H1 (cell line): ENCODE measurements at regions not wholly inside any gene's neighbourhood (a gene's known extent, or its start where the extent isn't known, plus 50 kb on each side); places are given as distances from the start of the nearest gene placed in this dataset.

Source experiments
- CTCF ChIA-PET: fragments of 300-600 bp; sonication (Branson Sonifier 250); formaldehyde crosslinking; loops from one replicate; lab custom pipeline; 2021; ENCODE audit not compliant: partially characterized antibody; lab: Charles Lee
- POLR2A ChIA-PET: fragments of 300-600 bp; sonication (Branson Sonifier 250); formaldehyde crosslinking; loops from one replicate; lab custom pipeline; 2021; ENCODE audit warnings: inconsistent platforms; ENCODE audit not compliant: partially characterized antibody; lab: Charles Lee
- DNase-seq, 2 experiments: peaks; one replicate each; pipeline versions ENCODE4 v3.0.0 to v3.0.0-alpha.2; 2010 to 2022; ENCODE audit warnings: low spot score in 2 of 2, low read depth in 1 of 2, mixed read lengths in 1 of 2
- FAIRE-seq: peaks from 2 replicates; lab custom pipeline; 2011; peaks lifted over from hg19 to GRCh38; lab: Jason Lieb, UNC
- H2AFZ ChIP-seq: 2 replicates; pipeline ENCODE4 v1.8.1; 2012; ENCODE audit warnings: low read length, inconsistent platforms
- H2AK5ac ChIP-seq: 2 replicates; pipeline ENCODE4 v1.6.1; 2013; ENCODE audit warnings: low read depth, low read length
- H2BK120ac ChIP-seq: replicated peaks from 2 replicates; pipeline ENCODE3; 2013; ENCODE audit warnings: low read depth, low read length, inconsistent platforms
- H2BK12ac ChIP-seq: 2 replicates; pipeline ENCODE4 v1.6.1; 2013; ENCODE audit warnings: low read depth, low read length
- H2BK15ac ChIP-seq: 2 replicates; pipeline ENCODE4 v1.6.1; 2013; ENCODE audit warnings: low read length
- H2BK20ac ChIP-seq: 2 replicates; pipeline ENCODE4 v1.6.1; 2013; ENCODE audit warnings: low read length
- H2BK5ac ChIP-seq: 2 replicates; pipeline ENCODE4 v1.6.1; 2013; ENCODE audit warnings: low read depth, low read length
- H3K14ac ChIP-seq: 2 replicates; pipeline ENCODE4 v1.6.1; 2013; ENCODE audit warnings: inconsistent platforms; ENCODE audit not compliant: insufficient read length
- H3K18ac ChIP-seq: 2 replicates; pipeline ENCODE4 v1.6.1; 2013; ENCODE audit warnings: low read length; ENCODE audit errors: extremely low read depth
- H3K23ac ChIP-seq: 2 replicates; pipeline ENCODE4 v1.6.1; 2013; ENCODE audit warnings: inconsistent platforms; ENCODE audit not compliant: insufficient read length
- H3K23me2 ChIP-seq: 2 replicates; pipeline ENCODE4 v1.6.1; 2013; ENCODE audit warnings: low read depth, low read length
- H3K27ac ChIP-seq: 2 replicates; pipeline ENCODE4 v1.6.1; 2011; ENCODE audit warnings: low read depth, low read length, inconsistent platforms
- H3K27me3 ChIP-seq, 4 experiments: replicated peaks in 1 of 4; 1 replicate in 1 of 4; 2 replicates in 3 of 4; pipeline versions ENCODE4 v1.6.1 to v1.8.1; 2011 to 2013; ENCODE audit warnings: low read length in 3 of 4, mild to moderate bottlenecking in 3 of 4, inconsistent platforms in 2 of 4, mixed read lengths in 2 of 4, moderate library complexity in 1 of 4; ENCODE audit not compliant: control insufficient read depth in 3 of 4, insufficient read depth in 3 of 4; ENCODE audit errors: extremely low read depth in 1 of 4
- H3K36me3 ChIP-seq, 4 experiments: 2 replicates each; pipeline versions ENCODE4 v1.6.1 to v1.8.1; 2011 to 2013; ENCODE audit warnings: mild to moderate bottlenecking in 4 of 4, low read length in 3 of 4, moderate library complexity in 2 of 4, control low read depth in 1 of 4, inconsistent platforms in 1 of 4; ENCODE audit not compliant: insufficient read depth in 4 of 4, control insufficient read depth in 2 of 4
- H3K4ac ChIP-seq: replicated peaks from 2 replicates; pipeline ENCODE3; 2013; ENCODE audit warnings: low read length, low read depth, mixed read lengths, inconsistent platforms; ENCODE audit not compliant: insufficient read length
- H3K4me1 ChIP-seq, 4 experiments: replicated peaks in 1 of 4; 1 replicate in 1 of 4; 2 replicates in 3 of 4; pipeline versions ENCODE4 v1.6.1 to v1.8.1; 2011 to 2013; ENCODE audit warnings: low read length in 3 of 4, inconsistent platforms in 2 of 4, mixed read lengths in 1 of 4; ENCODE audit not compliant: insufficient read depth in 4 of 4, control insufficient read depth in 3 of 4
- H3K4me2 ChIP-seq, 2 experiments: 2 replicates each; pipeline versions ENCODE4 v1.6.1 to v1.8.1; 2011 to 2013; ENCODE audit warnings: low read depth in 2 of 2, low read length in 2 of 2, control low read depth in 1 of 2, inconsistent platforms in 1 of 2, mild to moderate bottlenecking in 1 of 2; ENCODE audit not compliant: insufficient read depth in 1 of 2
- H3K4me3 ChIP-seq, 4 experiments: fragments of 200-600, 300-600 bp in 1 of 4; sonication (generic), shearing (Covaris generic), sonication (Bioruptor Twin) in 1 of 4; 2 replicates each; pipeline versions ENCODE4 v1.5.1 to v1.8.1; 2011 to 2016; ENCODE audit warnings: low read length in 4 of 4, low read depth in 3 of 4, control low read depth in 2 of 4, inconsistent platforms in 2 of 4, mild to moderate bottlenecking in 2 of 4, mixed read lengths in 1 of 4, moderate library complexity in 1 of 4; ENCODE audit not compliant: insufficient read depth in 2 of 4; ENCODE audit errors: extremely low read depth in 1 of 4
- H3K56ac ChIP-seq: replicated peaks from 2 replicates; pipeline ENCODE3; 2013; ENCODE audit warnings: low read depth, mild to moderate bottlenecking, mixed read lengths, low read length, inconsistent platforms; ENCODE audit not compliant: insufficient read length
- H3K79me1 ChIP-seq: 2 replicates; pipeline ENCODE4 v1.6.1; 2013; ENCODE audit warnings: low read depth, low read length, control low read depth
- H3K79me2 ChIP-seq, 2 experiments: 2 replicates each; pipeline versions ENCODE4 v1.6.1 to v1.8.1; 2012 to 2013; ENCODE audit warnings: low read length in 2 of 2, mild to moderate bottlenecking in 2 of 2, inconsistent platforms in 1 of 2; ENCODE audit not compliant: insufficient read depth in 2 of 2, control insufficient read depth in 1 of 2
- H3K9ac ChIP-seq, 4 experiments: replicated peaks in 1 of 4; 1 replicate in 1 of 4; 2 replicates in 3 of 4; pipeline versions ENCODE4 v1.6.1 to v1.8.1; 2011 to 2013; ENCODE audit warnings: low read depth in 3 of 4, low read length in 3 of 4, control low read depth in 2 of 4, mild to moderate bottlenecking in 2 of 4, moderate library complexity in 2 of 4, inconsistent platforms in 1 of 4; ENCODE audit errors: extremely low read depth in 1 of 4
- H3K9me3 ChIP-seq, 2 experiments: 2 replicates each; pipeline versions ENCODE4 v1.6.1 to v1.8.1; 2012 to 2013; ENCODE audit warnings: mild to moderate bottlenecking in 2 of 2, moderate library complexity in 2 of 2, control low read depth in 1 of 2, inconsistent platforms in 1 of 2, low read depth in 1 of 2, low read length in 1 of 2, mixed read lengths in 1 of 2; ENCODE audit not compliant: insufficient read depth in 2 of 2
- H4K20me1 ChIP-seq, 2 experiments: replicated peaks in 1 of 2; 2 replicates each; pipeline versions ENCODE3 to v1.8.1; 2011 to 2013; ENCODE audit warnings: inconsistent platforms in 2 of 2, low read length in 2 of 2, mild to moderate bottlenecking in 1 of 2; ENCODE audit not compliant: insufficient read depth in 2 of 2, control insufficient read depth in 1 of 2
- H4K5ac ChIP-seq: 2 replicates; pipeline ENCODE4 v1.6.1; 2013; ENCODE audit warnings: low read length, low read depth, mixed read lengths, inconsistent platforms; ENCODE audit not compliant: insufficient read length
- H4K8ac ChIP-seq: 2 replicates; pipeline ENCODE4 v1.8.0; 2013; ENCODE audit warnings: mild to moderate bottlenecking, moderate library complexity, low read length, inconsistent platforms; ENCODE audit not compliant: insufficient read depth; ENCODE audit errors: extremely low read depth
- H4K91ac ChIP-seq: replicated peaks from 2 replicates; pipeline ENCODE3; 2013; ENCODE audit warnings: low read length, mixed read lengths, inconsistent platforms; ENCODE audit not compliant: insufficient read length
- ASH2L ChIP-seq: fragments of 200-600, 300-600 bp; sonication (generic); IDR thresholded peaks from one replicate; pipeline ENCODE4 v1.7.1; 2017; ENCODE audit warnings: low read length
- BACH1 ChIP-seq: IDR thresholded peaks from 2 replicates; pipeline ENCODE4 v1.6.1; 2012; ENCODE audit warnings: low read length, improper control_type of control experiment
- BCL11A ChIP-seq, 2 experiments: IDR thresholded peaks; one replicate each; pipeline ENCODE4 v1.6.1; 2011; ENCODE audit warnings: low read depth in 2 of 2, low read length in 2 of 2, mild to moderate bottlenecking in 2 of 2
- BRCA1 ChIP-seq: IDR thresholded peaks from 2 replicates; pipeline ENCODE4 v1.6.1; 2012; ENCODE audit warnings: low read depth, low read length, improper control_type of control experiment
- CBX8 ChIP-seq: fragments of 300-800, 300-1000 bp; sonication (generic); IDR thresholded peaks from 2 replicates; pipeline ENCODE4 v1.7.1; 2016; ENCODE audit warnings: low read depth, low read length, borderline replicate concordance
- CHD2 ChIP-seq: IDR thresholded peaks from 2 replicates; pipeline ENCODE4 v1.6.1; 2012; ENCODE audit warnings: low read length, improper control_type of control experiment
- EGR1 ChIP-seq: IDR thresholded peaks from 2 replicates; pipeline ENCODE4 v1.6.1; 2011; ENCODE audit warnings: low read depth, low read length, borderline replicate concordance
- HDAC2 ChIP-seq, 2 experiments: fragments of 300-600 bp in 1 of 2; sonication (generic) in 1 of 2; IDR thresholded peaks; 2 replicates each; pipeline ENCODE4 v1.6.1; 2011 to 2012; ENCODE audit warnings: low read depth in 2 of 2, low read length in 2 of 2, mild to moderate bottlenecking in 2 of 2, moderate library complexity in 2 of 2, borderline replicate concordance in 1 of 2, inconsistent platforms in 1 of 2
- SP2 ChIP-seq: IDR thresholded peaks from 2 replicates; pipeline ENCODE4 v1.6.1; 2012; ENCODE audit warnings: mild to moderate bottlenecking, low read length, inconsistent platforms
- SUZ12 ChIP-seq: fragments of 200-600 bp; sonication (generic); IDR thresholded peaks from 2 replicates; pipeline ENCODE4 v1.6.1; 2012; ENCODE audit warnings: mild to moderate bottlenecking, inconsistent platforms, low read length, moderate library complexity, mixed read lengths
- TAF1 ChIP-seq: IDR thresholded peaks from 2 replicates; pipeline ENCODE4 v1.6.1; 2011; ENCODE audit warnings: mild to moderate bottlenecking, low read depth, low read length
- TBP ChIP-seq: IDR thresholded peaks from 2 replicates; pipeline ENCODE4 v1.6.1; 2011; ENCODE audit warnings: low read depth, low read length, improper control_type of control experiment
- TCF12 ChIP-seq: IDR thresholded peaks from 2 replicates; pipeline ENCODE4 v1.6.1; 2011; ENCODE audit warnings: low read depth, mild to moderate bottlenecking, low read length
- USF2 ChIP-seq: IDR thresholded peaks from 2 replicates; pipeline ENCODE4 v1.6.1; 2011; ENCODE audit warnings: low read length, improper control_type of control experiment
- WGBS, 2 experiments: shearing (Covaris generic) in 1 of 2; methylation state at CpG; one replicate each; pipeline versions ENCODE4 v1.1.6 to v1.1.7; 2013 to 2015; ENCODE audit warnings: low lambda C conversion rate in 2 of 2, mixed read lengths in 2 of 2, inconsistent platforms in 1 of 2, low coverage in 1 of 2, missing lambda C conversion rate in 1 of 2; ENCODE audit not compliant: insufficient replicate concordance in 2 of 2, insufficient coverage in 1 of 2, insufficient read length in 1 of 2; ENCODE audit errors: extremely low coverage in 1 of 2, missing lambda C conversion rate in 1 of 2; 5-methylcytosine and 5-hydroxymethylcytosine counted together
- TF ChIP-seq, protein P1 (sequence below): IDR thresholded peaks from 2 replicates; pipeline ENCODE4 v1.6.1; 2012; ENCODE audit warnings: inconsistent platforms

- no peak overlapping the region for H3K4me3 ChIP-seq
- no peaks in the 10 kb centered on the region for H3K27me3 ChIP-seq
- H3K27ac ChIP-seq, result no peak overlapping the region
- H3K36me3 ChIP-seq, result no peaks in the 10 kb centered on the region
- no peak overlapping the region for H4K91ac ChIP-seq
- H3K9me3 ChIP-seq, result no peaks in the 10 kb centered on the region
- no peaks in the 10 kb centered on the region for H3K79me2 ChIP-seq
- 78% methylated on average over 3 of the region's 3 CpGs; no CpG with 5 or more reads in 1 of the 2 experiments for WGBS, 2 experiments
- H3K79me1 ChIP-seq, result no peaks in the 10 kb centered on the region
- H4K5ac ChIP-seq, result no peak overlapping the region
- no peak overlapping the region for H4K8ac ChIP-seq
- H2AK5ac ChIP-seq, result no peak overlapping the region
- H2BK5ac ChIP-seq, result no peak overlapping the region
- H2BK20ac ChIP-seq, result no peak overlapping the region
- H4K20me1 ChIP-seq, result no peaks in the 10 kb centered on the region
- no peaks in the 10 kb centered on the region for H3K23me2 ChIP-seq
- no peak overlapping the region for H3K56ac ChIP-seq
- DNase-seq (no peak), FAIRE-seq (no peak)
- no peak overlapping the region for H3K4me2 ChIP-seq
- H3K4ac ChIP-seq, result no peak overlapping the region
- H2BK120ac ChIP-seq, result no peak overlapping the region
- no peak overlapping the region for H3K14ac ChIP-seq
- H2AFZ ChIP-seq, result no peak overlapping the region
- H3K18ac ChIP-seq, result no peak overlapping the region
- no peak overlapping the region for H3K9ac ChIP-seq
- ChIA-PET CTCF (no interaction called here), POLR2A (no interaction called here)
- no peak overlapping the region for H2BK12ac ChIP-seq
- no peak overlapping the region for H2BK15ac ChIP-seq
- no peak overlapping the region for H3K23ac ChIP-seq
- H3K4me1 ChIP-seq, result no peaks in the 10 kb centered on the region
- TF ChIP-seq ASH2L (no peak), CHD2 (no peak), TAF1 (no peak), BCL11A (IDR thresholded peaks at IDR 0.05; ENCODE audit: low read depth in 2 of 2, low read length in 2 of 2) (no peak), EGR1 (no peak), CBX8 (no peak), BRCA1 (no peak), TCF12 (no peak), USF2 (no peak), SUZ12 (no peak), HDAC2 (IDR thresholded peaks at IDR 0.05; ENCODE audit: borderline replicate concordance in 1 of 2, low read depth in 2 of 2, low read length in 2 of 2) (no peak), BACH1 (no peak), SP2 (no peak), TBP (no peak)
- TF ChIP-seq, protein P1, sequence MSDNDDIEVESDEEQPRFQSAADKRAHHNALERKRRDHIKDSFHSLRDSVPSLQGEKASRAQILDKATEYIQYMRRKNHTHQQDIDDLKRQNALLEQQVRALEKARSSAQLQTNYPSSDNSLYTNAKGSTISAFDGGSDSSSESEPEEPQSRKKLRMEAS, result no peak
These were observed 314.0 kb downstream of the MEIS1 start for GRCh38 chr2:66748939-66749338.
